OCI-LY7 (cell line): ENCODE measurements at regions not wholly inside any gene's neighbourhood (a gene's known extent, or its start where the extent isn't known, plus 50 kb on each side); places are given as distances from the start of the nearest gene placed in this dataset.

Experiments used
- BruUV-seq: library from RNA; stranded (reverse); fragments of 400-500 nt; replicated peaks from 2 replicates; lab custom pipeline; 2021; lab: Mats Ljungman, UMichigan
- CTCF ChIA-PET: fragments of 300-600 bp; sonication (Branson Sonifier 250); formaldehyde crosslinking; loops from one replicate; lab custom pipeline; 2022; ENCODE audit warnings: antibody characterized with exemption; ENCODE audit not compliant: unreplicated experiment; lab: Charles Lee
- POLR2A ChIA-PET: fragments of 300-600 bp; sonication (Branson Sonifier 250); formaldehyde crosslinking; loops from one replicate; lab custom pipeline; 2022; ENCODE audit warnings: antibody characterized with exemption; lab: Charles Lee
- DNase-seq: peaks from one replicate; pipeline ENCODE4 v3.0.0-alpha.2; 2015; ENCODE audit warnings: low spot score
- H2AFZ ChIP-seq: fragments of 200-600 bp; sonication (generic), shearing (Covaris generic); 2 replicates; pipeline ENCODE4 v1.6.1; 2014; ENCODE audit warnings: mild to moderate bottlenecking, antibody characterized with exemption, low read length, moderate library complexity
- H3K27ac ChIP-seq: fragments of 200-600 bp; sonication (generic); 2 replicates; pipeline ENCODE4 v1.5.1; 2014; ENCODE audit warnings: mixed run types, low read depth, mild to moderate bottlenecking, moderate library complexity, low read length, inconsistent platforms; ENCODE audit not compliant: poor library complexity, severe bottlenecking
- H3K36me3 ChIP-seq: fragments of 200-600 bp; sonication (generic); 2 replicates; pipeline ENCODE4 v1.6.1; 2014; ENCODE audit warnings: mild to moderate bottlenecking, antibody characterized with exemption, low read length, moderate library complexity, mixed read lengths; ENCODE audit not compliant: insufficient read depth
- H3K4me1 ChIP-seq: fragments of 200-600 bp; sonication (generic); 2 replicates; pipeline ENCODE4 v1.5.1; 2014; ENCODE audit warnings: mild to moderate bottlenecking, low read length; ENCODE audit not compliant: insufficient read depth, poor library complexity, severe bottlenecking
- H3K4me2 ChIP-seq: fragments of 200-600 bp; sonication (generic); 2 replicates; pipeline ENCODE4 v1.6.1; 2014; ENCODE audit warnings: mild to moderate bottlenecking, low read length
- H3K4me3 ChIP-seq: fragments of 200-600 bp; sonication (generic); 2 replicates; pipeline ENCODE4 v1.5.1; 2014; ENCODE audit warnings: mild to moderate bottlenecking, low read depth, low read length; ENCODE audit not compliant: poor library complexity, severe bottlenecking
- H3K79me2 ChIP-seq: fragments of 200-600 bp; sonication (generic); 2 replicates; pipeline ENCODE4 v1.6.1; 2016; ENCODE audit warnings: low read depth, mild to moderate bottlenecking, low read length, moderate library complexity, mixed read lengths; ENCODE audit not compliant: insufficient read depth
- H3K9me2 ChIP-seq: fragments of 200-600 bp; sonication (generic); 2 replicates; pipeline ENCODE4 v1.6.1; 2016; ENCODE audit warnings: mild to moderate bottlenecking, low read length, mixed read lengths; ENCODE audit not compliant: insufficient read depth
- H3K9me3 ChIP-seq: fragments of 200-600 bp; sonication (generic); 2 replicates; pipeline ENCODE4 v1.6.1; 2014; ENCODE audit warnings: mild to moderate bottlenecking, mixed run types, low read length, mixed read lengths
- H4K20me1 ChIP-seq: fragments of 200-600 bp; sonication (generic); 2 replicates; pipeline ENCODE4 v1.6.1; 2014; ENCODE audit warnings: mild to moderate bottlenecking, antibody characterized with exemption, low read length, moderate library complexity, mixed read lengths; ENCODE audit not compliant: insufficient read depth
- EZH2phosphoT487 ChIP-seq: fragments of 200-600 bp; sonication (generic); IDR thresholded peaks from 2 replicates; pipeline ENCODE4 v1.6.1; 2018; ENCODE audit warnings: low read depth, borderline replicate concordance, mild to moderate bottlenecking, mixed run types, antibody characterized with exemption, low read length, moderate library complexity, mixed read lengths
- intact Hi-C: fragments of 100-400 bp; cut with micrococcal nuclease; formaldehyde crosslinking; loops from one replicate; pipeline ENCODE4 v1.10.0; 2022; ENCODE audit not compliant: unreplicated experiment
- TF ChIP-seq, protein P1 (sequence below): fragments of 200-600 bp; sonication (generic); conservative IDR thresholded peaks from 2 replicates; pipeline ENCODE4 v1.5.1; 2014; ENCODE audit warnings: mild to moderate bottlenecking, antibody characterized with exemption, low read length, moderate library complexity, mixed read lengths

DNA sequence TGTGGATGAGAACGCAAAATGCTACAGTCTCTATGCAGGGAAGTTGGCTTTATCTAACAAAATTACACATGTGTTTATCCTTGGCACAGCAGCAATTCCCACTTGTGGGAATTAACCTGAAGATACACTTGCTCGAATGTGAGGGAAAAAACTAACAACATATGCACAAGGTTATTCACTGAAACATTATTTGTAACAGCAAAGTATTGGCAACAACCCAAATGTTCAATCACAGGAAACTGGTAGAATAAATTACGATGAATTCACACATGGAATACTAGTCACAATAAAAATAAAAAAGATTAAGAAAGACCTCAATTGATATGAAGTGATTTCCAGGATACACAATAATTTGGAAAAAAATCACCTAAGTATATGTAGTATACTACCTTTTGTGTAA lies 68.1 kb upstream of the OGFRL1 start:
- no peaks in the 10 kb centered on the region for H3K36me3 ChIP-seq
- H3K4me1 ChIP-seq = no peaks in the 10 kb centered on the region
- intact Hi-C loops = no loop called here
- ChIA-PET CTCF (no interaction called here), POLR2A (no interaction called here)
- H2AFZ ChIP-seq = no peak overlapping the region
- no peaks in the 10 kb centered on the region for H4K20me1 ChIP-seq
- H3K9me3 ChIP-seq = no peaks in the 10 kb centered on the region
- H3K4me2 ChIP-seq = no peak overlapping the region
- no peak for DNase-seq
- no peak overlapping the region for H3K27ac ChIP-seq
- H3K9me2 ChIP-seq = no peaks in the 10 kb centered on the region
- BruUV-seq = no TSS peak
- no peaks in the 10 kb centered on the region for H3K79me2 ChIP-seq
- H3K4me3 ChIP-seq = no peak overlapping the region
- TF ChIP-seq, protein P1, sequence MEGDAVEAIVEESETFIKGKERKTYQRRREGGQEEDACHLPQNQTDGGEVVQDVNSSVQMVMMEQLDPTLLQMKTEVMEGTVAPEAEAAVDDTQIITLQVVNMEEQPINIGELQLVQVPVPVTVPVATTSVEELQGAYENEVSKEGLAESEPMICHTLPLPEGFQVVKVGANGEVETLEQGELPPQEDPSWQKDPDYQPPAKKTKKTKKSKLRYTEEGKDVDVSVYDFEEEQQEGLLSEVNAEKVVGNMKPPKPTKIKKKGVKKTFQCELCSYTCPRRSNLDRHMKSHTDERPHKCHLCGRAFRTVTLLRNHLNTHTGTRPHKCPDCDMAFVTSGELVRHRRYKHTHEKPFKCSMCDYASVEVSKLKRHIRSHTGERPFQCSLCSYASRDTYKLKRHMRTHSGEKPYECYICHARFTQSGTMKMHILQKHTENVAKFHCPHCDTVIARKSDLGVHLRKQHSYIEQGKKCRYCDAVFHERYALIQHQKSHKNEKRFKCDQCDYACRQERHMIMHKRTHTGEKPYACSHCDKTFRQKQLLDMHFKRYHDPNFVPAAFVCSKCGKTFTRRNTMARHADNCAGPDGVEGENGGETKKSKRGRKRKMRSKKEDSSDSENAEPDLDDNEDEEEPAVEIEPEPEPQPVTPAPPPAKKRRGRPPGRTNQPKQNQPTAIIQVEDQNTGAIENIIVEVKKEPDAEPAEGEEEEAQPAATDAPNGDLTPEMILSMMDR = no peak
- no peak for TF ChIP-seq EZH2phosphoT487

DNA sequence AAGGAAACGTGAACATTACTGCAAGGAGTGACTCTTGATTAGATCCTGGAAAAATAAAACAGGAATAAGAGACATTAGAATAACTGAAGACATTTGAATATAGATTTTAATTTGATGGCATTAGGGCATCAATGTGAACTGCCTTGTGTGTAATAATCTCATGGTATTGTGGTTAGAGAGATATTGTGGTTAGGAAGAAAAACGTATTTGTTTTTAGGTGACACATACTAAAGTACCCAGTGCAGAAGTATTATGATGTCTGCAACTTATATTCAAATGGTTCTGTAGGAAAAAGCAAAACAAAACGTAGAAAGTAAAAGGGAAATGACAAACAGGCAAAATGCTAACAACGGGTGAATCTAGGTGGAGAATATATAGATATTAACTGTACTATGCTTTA lies 65.9 kb upstream of the OGFRL1 start:
- BruUV-seq = no TSS peak
- intact Hi-C loops = no loop called here
- no peak overlapping the region for H2AFZ ChIP-seq
- no peak for TF ChIP-seq EZH2phosphoT487
- TF ChIP-seq, protein P1 = no peak
- ChIA-PET POLR2A (no interaction called here), CTCF (no interaction called here)
- no peak overlapping the region for H3K4me3 ChIP-seq
- H4K20me1 ChIP-seq = no peaks in the 10 kb centered on the region
- no peaks in the 10 kb centered on the region for H3K4me1 ChIP-seq
- no peaks in the 10 kb centered on the region for H3K79me2 ChIP-seq
- DNase-seq = no peak
- H3K4me2 ChIP-seq = no peak overlapping the region
- no peaks in the 10 kb centered on the region for H3K36me3 ChIP-seq
- no peaks in the 10 kb centered on the region; the same call in 1 of the 2 replicates for H3K9me3 ChIP-seq
- H3K9me2 ChIP-seq = no peaks in the 10 kb centered on the region
- no peak overlapping the region for H3K27ac ChIP-seq

DNA sequence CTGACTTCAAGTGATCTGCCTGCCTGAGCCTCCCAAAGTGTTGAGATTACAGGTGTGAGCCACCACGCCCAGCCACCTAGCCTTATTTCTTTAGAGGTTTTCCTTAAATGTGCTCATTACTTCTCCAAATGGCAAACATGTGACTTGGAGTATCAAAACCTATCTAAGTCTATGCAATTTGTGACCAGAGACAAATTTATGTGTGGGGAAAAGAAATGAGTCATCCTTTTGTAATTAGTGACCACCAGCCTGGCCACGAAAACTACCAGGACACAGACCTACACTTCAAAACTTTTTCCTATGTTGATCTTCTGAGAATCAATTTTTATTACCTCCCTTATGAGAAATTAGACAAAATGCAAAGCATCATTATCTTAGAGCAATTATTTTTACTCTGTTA lies 64.6 kb upstream of the OGFRL1 start:
- Histone ChIP-seq H3K9me3 (no peaks in the 10 kb centered on the region; the same call in 1 of the 2 replicates), H3K4me2 (no peak overlapping the region), H3K27ac (no peak overlapping the region), H3K9me2 (no peaks in the 10 kb centered on the region), H3K4me3 (no peak overlapping the region), H3K4me1 (no peaks in the 10 kb centered on the region), H3K36me3 (no peaks in the 10 kb centered on the region), H2AFZ (no peak overlapping the region), H3K79me2 (no peaks in the 10 kb centered on the region), H4K20me1 (no peaks in the 10 kb centered on the region)
- ChIA-PET CTCF (no interaction called here), POLR2A (no interaction called here)
- no TSS peak for BruUV-seq
- intact Hi-C loops = no loop called here
- DNase-seq = no peak
- TF ChIP-seq, protein P1 = no peak
- no peak for TF ChIP-seq EZH2phosphoT487
